ENCODE measurements at regions not wholly inside any gene's neighbourhood (a gene's known extent, or its start where the extent isn't known, plus 50 kb on each side); places are given as distances from the start of the nearest gene placed in this dataset.

DNA sequence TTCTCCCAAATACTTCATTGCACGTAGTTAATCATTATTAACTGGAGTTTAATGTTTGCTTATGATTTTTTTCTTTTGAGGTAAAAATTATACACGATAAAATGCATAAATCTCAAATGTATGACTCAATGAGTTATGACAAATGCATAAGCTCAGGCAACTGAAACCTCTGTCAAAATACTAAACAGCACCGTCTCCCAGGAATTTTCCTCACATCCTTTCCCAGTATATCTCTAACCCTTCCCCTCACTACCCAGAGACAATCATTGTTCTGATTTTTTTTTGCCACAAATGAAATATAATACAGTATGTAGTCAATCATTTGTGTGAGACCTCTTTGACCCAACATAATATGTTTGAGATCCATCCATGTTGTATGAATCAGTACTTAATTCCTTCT is 606.5 kb downstream of the CPS1 start:
- Histone ChIP-seq H2AFZ (ENCODE audit: insufficient read depth, low read depth, low read length, poor library complexity, severe bottlenecking) (no peak overlapping the region), H4K20me1 (ENCODE audit: insufficient read depth, low read length) (no peaks in the 10 kb centered on the region), H3K27me3 (ENCODE audit: control insufficient read depth in 2 of 2, insufficient read depth in 2 of 2, low read length in 2 of 2) (no peaks in the 10 kb centered on the region), H3K4me1 (ENCODE audit: control insufficient read depth in 1 of 2, insufficient read depth in 2 of 2, low read length in 2 of 2) (no peaks in the 10 kb centered on the region), H3K4me2 (replicated peaks; ENCODE audit: extremely low read depth, low read length, poor library complexity, severe bottlenecking) (no peak overlapping the region), H3K36me3 (replicated peaks in 1 of 2; ENCODE audit: control insufficient read depth in 1 of 2, insufficient read depth in 2 of 2, low read length in 2 of 2) (no peaks in the 10 kb centered on the region), H3K79me2 (ENCODE audit: insufficient read depth, low read length) (no peaks in the 10 kb centered on the region), H3K27ac (ENCODE audit: low read depth in 1 of 2, low read length in 2 of 2) (no peak overlapping the region), H3K9ac (ENCODE audit: insufficient read depth, low read length, poor library complexity, severe bottlenecking) (no peak overlapping the region), H3K4me3 (replicated peaks in 1 of 3; ENCODE audit: low read depth in 2 of 3, low read length in 3 of 3) (no peak overlapping the region), H3K9me3 (replicated peaks in 1 of 2; ENCODE audit: control insufficient read depth in 1 of 2, insufficient read depth in 1 of 2, low read length in 2 of 2) (no peaks in the 10 kb centered on the region)
- Mint-ChIP-seq H3K9me3 (no peaks in the 10 kb centered on the region), H3K4me3 (no peak overlapping the region), H3K27me3 (ENCODE audit: low read depth in 3 of 3) (peaks cover 0 to 1% (median 0%) of the 10 kb centered on the region in 3 donors), H3K36me3 (no peaks in the 10 kb centered on the region), H3K27ac (no peak overlapping the region), H3K4me1 (no peaks in the 10 kb centered on the region)
- intact Hi-C loops (cut with micrococcal nuclease), result loop anchor here in 1 of 2 donors (10.0 kb wide), 1 partner anchor 718 kb away; no protein-coding TSS in a partner anchor
- WGBS (ENCODE audit: insufficient coverage), result 100% methylated on average over 1 of the region's 3 CpGs
- no peak for DNase-seq
- TF ChIP-seq, protein P1, sequence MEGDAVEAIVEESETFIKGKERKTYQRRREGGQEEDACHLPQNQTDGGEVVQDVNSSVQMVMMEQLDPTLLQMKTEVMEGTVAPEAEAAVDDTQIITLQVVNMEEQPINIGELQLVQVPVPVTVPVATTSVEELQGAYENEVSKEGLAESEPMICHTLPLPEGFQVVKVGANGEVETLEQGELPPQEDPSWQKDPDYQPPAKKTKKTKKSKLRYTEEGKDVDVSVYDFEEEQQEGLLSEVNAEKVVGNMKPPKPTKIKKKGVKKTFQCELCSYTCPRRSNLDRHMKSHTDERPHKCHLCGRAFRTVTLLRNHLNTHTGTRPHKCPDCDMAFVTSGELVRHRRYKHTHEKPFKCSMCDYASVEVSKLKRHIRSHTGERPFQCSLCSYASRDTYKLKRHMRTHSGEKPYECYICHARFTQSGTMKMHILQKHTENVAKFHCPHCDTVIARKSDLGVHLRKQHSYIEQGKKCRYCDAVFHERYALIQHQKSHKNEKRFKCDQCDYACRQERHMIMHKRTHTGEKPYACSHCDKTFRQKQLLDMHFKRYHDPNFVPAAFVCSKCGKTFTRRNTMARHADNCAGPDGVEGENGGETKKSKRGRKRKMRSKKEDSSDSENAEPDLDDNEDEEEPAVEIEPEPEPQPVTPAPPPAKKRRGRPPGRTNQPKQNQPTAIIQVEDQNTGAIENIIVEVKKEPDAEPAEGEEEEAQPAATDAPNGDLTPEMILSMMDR (IDR thresholded peaks at IDR 0.05), result no peak

DNA sequence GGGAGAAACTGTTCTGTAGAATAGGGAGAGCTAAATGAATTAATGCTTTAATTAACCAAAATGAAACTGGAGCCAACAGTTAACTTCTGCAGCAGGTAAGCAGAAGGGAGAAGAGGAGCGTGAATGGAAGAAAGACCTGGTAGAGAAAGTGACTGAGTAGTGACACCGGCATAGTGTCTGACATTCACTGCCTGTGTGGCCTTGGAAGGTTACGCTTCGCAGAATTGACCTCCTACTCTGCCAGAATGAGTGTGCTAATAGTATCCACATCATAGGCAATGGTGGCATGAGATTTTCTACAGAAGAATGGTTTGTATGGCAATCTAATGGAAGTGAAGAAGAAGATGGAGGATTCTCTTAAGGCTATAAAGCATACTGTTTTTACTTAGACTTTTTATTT is 614.4 kb downstream of the CPS1 start:
- TF ChIP-seq, protein P1 (IDR thresholded peaks at IDR 0.05), result no peak
- WGBS (ENCODE audit: insufficient coverage), result 94% methylated on average over 2 of the region's 4 CpGs
- H3K4me3 Mint-ChIP-seq, result no peak overlapping the region

More for the DNA sequence above, 614.4 kb downstream of the CPS1 start:
- Histone ChIP-seq H3K4me1 (ENCODE audit: control insufficient read depth in 1 of 2, insufficient read depth in 2 of 2, low read length in 2 of 2) (no peaks in the 10 kb centered on the region), H2AFZ (ENCODE audit: insufficient read depth, low read depth, low read length, poor library complexity, severe bottlenecking) (no peak overlapping the region), H3K27ac (ENCODE audit: low read depth in 1 of 2, low read length in 2 of 2) (no peak overlapping the region), H3K4me2 (replicated peaks; ENCODE audit: extremely low read depth, low read length, poor library complexity, severe bottlenecking) (no peak overlapping the region), H3K4me3 (replicated peaks in 1 of 3; ENCODE audit: low read depth in 2 of 3, low read length in 3 of 3) (no peak overlapping the region), H3K27me3 (ENCODE audit: control insufficient read depth in 2 of 2, insufficient read depth in 2 of 2, low read length in 2 of 2) (no peaks in the 10 kb centered on the region), H3K79me2 (ENCODE audit: insufficient read depth, low read length) (no peaks in the 10 kb centered on the region), H4K20me1 (ENCODE audit: insufficient read depth, low read length) (no peaks in the 10 kb centered on the region), H3K9ac (ENCODE audit: insufficient read depth, low read length, poor library complexity, severe bottlenecking) (no peak overlapping the region), H3K36me3 (replicated peaks in 1 of 2; ENCODE audit: control insufficient read depth in 1 of 2, insufficient read depth in 2 of 2, low read length in 2 of 2) (no peaks in the 10 kb centered on the region), H3K9me3 (replicated peaks in 1 of 2; ENCODE audit: control insufficient read depth in 1 of 2, insufficient read depth in 1 of 2, low read length in 2 of 2) (no peaks in the 10 kb centered on the region)
- Mint-ChIP-seq H3K4me1 (no peaks in the 10 kb centered on the region), H3K27ac (no peak overlapping the region), H3K36me3 (no peaks in the 10 kb centered on the region), H3K9me3 (peaks cover 0 to 2% (median 0%) of the 10 kb centered on the region in 7 donors), H3K27me3 (ENCODE audit: low read depth in 3 of 3) (no peaks in the 10 kb centered on the region)
- intact Hi-C loops (cut with micrococcal nuclease), result no loop called here
- no peak for DNase-seq
